Upper lobe of left lung (tissue), 4 donors: ENCODE measurements at regions not wholly inside any gene's neighbourhood (a gene's known extent, or its start where the extent isn't known, plus 50 kb on each side); places are given as distances from the start of the nearest gene placed in this dataset.

Source experiments
- POLR2A ChIP-seq, 4 donors: fragments of 450-650 bp; IDR thresholded peaks; one replicate each; pipeline ENCODE4 v1.5.1; 2016 to 2017; ENCODE audit warnings: antibody characterized with exemption in 4 of 4, mild to moderate bottlenecking in 2 of 4
- POLR2AphosphoS5 ChIP-seq, 2 donors: sonication (generic); formaldehyde crosslinking; IDR thresholded peaks; one replicate each; pipeline ENCODE4 v1.5.1; 2017; ENCODE audit warnings: antibody characterized with exemption in 2 of 2
- TF ChIP-seq, protein P1 (sequence below), 6 experiments: fragments of 450-650 bp in 4 of 6; fragments of 200-600 bp in 2 of 6; sonication (generic) in 2 of 6; IDR thresholded peaks; one replicate each; pipeline ENCODE4 v1.5.1; 2016 to 2019; ENCODE audit warnings: antibody characterized with exemption in 6 of 6

GRCh38 chr13:61768175-61768574 is 352.5 kb upstream of the PCDH20 start:
- TF ChIP-seq, protein P1, sequence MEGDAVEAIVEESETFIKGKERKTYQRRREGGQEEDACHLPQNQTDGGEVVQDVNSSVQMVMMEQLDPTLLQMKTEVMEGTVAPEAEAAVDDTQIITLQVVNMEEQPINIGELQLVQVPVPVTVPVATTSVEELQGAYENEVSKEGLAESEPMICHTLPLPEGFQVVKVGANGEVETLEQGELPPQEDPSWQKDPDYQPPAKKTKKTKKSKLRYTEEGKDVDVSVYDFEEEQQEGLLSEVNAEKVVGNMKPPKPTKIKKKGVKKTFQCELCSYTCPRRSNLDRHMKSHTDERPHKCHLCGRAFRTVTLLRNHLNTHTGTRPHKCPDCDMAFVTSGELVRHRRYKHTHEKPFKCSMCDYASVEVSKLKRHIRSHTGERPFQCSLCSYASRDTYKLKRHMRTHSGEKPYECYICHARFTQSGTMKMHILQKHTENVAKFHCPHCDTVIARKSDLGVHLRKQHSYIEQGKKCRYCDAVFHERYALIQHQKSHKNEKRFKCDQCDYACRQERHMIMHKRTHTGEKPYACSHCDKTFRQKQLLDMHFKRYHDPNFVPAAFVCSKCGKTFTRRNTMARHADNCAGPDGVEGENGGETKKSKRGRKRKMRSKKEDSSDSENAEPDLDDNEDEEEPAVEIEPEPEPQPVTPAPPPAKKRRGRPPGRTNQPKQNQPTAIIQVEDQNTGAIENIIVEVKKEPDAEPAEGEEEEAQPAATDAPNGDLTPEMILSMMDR (IDR thresholded peaks at IDR 0.05), result no peak
- TF ChIP-seq POLR2A (IDR thresholded peaks at IDR 0.05) (no peak), POLR2AphosphoS5 (IDR thresholded peaks at IDR 0.05) (no peak)
